PC-9 (cell line): ENCODE measurements at regions not wholly inside any gene's neighbourhood (a gene's known extent, or its start where the extent isn't known, plus 50 kb on each side); places are given as distances from the start of the nearest gene placed in this dataset.

Source experiments
- BruUV-seq: library from RNA; stranded (reverse); fragments of 400-500 nt; replicated peaks from 2 replicates; lab custom pipeline; 2021; lab: Mats Ljungman, UMichigan
- CTCF ChIA-PET: fragments of 300-600 bp; sonication (Branson Sonifier 250); formaldehyde crosslinking; loops from one replicate; lab custom pipeline; 2022; ENCODE audit warnings: antibody characterized with exemption; lab: Charles Lee
- POLR2A ChIA-PET: fragments of 300-600 bp; sonication (Branson Sonifier 250); formaldehyde crosslinking; loops from one replicate; lab custom pipeline; 2022; ENCODE audit warnings: antibody characterized with exemption; ENCODE audit not compliant: unreplicated experiment; lab: Charles Lee
- DNase-seq, 2 experiments: peaks; one replicate each; pipeline versions ENCODE4 v3.0.0 to v3.0.0-alpha.2; 2015 to 2022; ENCODE audit warnings: mixed read lengths in 1 of 2
- H2AFZ ChIP-seq: fragments of 200-600 bp; sonication (generic); 2 replicates; pipeline ENCODE4 v1.8.1; 2017; ENCODE audit warnings: antibody characterized with exemption
- H3F3A ChIP-seq: fragments of 200-600 bp; sonication (generic); 2 replicates; pipeline ENCODE4 v1.8.1; 2017; ENCODE audit warnings: antibody characterized with exemption, mild to moderate bottlenecking, low read depth; ENCODE audit not compliant: insufficient read depth
- H3K27ac ChIP-seq: fragments of 200-600 bp; sonication (generic); 2 replicates; pipeline ENCODE4 v1.6.1; 2016; ENCODE audit warnings: mixed run types
- H3K27me3 ChIP-seq: fragments of 200-600 bp; sonication (generic); 2 replicates; pipeline ENCODE4 v1.6.1; 2016; ENCODE audit warnings: low read depth, mixed run types; ENCODE audit not compliant: insufficient read depth
- H3K36me3 ChIP-seq: fragments of 200-600 bp; sonication (generic); 2 replicates; pipeline ENCODE4 v1.6.1; 2016; ENCODE audit warnings: low read depth, mixed run types
- H3K4me1 ChIP-seq: fragments of 200-600 bp; sonication (generic); replicated peaks from 2 replicates; pipeline ENCODE4 v1.6.1; 2016; ENCODE audit warnings: mixed run types; ENCODE audit not compliant: insufficient read depth
- H3K4me2 ChIP-seq: fragments of 200-600 bp; sonication (generic); 2 replicates; pipeline ENCODE4 v1.6.1; 2017; ENCODE audit warnings: mixed run types
- H3K4me3 ChIP-seq: fragments of 200-600 bp; sonication (generic); 2 replicates; pipeline ENCODE4 v1.6.1; 2016; ENCODE audit warnings: mixed run types
- H3K79me2 ChIP-seq: fragments of 200-600 bp; sonication (generic); 2 replicates; pipeline ENCODE4 v1.6.1; 2017; ENCODE audit warnings: low read depth, mixed run types
- H3K9me2 ChIP-seq: fragments of 200-600 bp; sonication (generic); 2 replicates; pipeline ENCODE4 v1.8.1; 2017; ENCODE audit warnings: mild to moderate bottlenecking; ENCODE audit not compliant: insufficient read depth
- H3K9me3 ChIP-seq: fragments of 200-600 bp; sonication (generic); 2 replicates; pipeline ENCODE4 v1.8.1; 2016; ENCODE audit warnings: low read depth; ENCODE audit not compliant: insufficient read depth
- H4K20me1 ChIP-seq: fragments of 200-600 bp; sonication (generic); 2 replicates; pipeline ENCODE4 v1.8.1; 2017; ENCODE audit not compliant: insufficient read depth
- EZH2 ChIP-seq: fragments of 200-600 bp; sonication (generic); IDR thresholded peaks from 2 replicates; pipeline ENCODE4 v1.8.0; 2017; ENCODE audit warnings: antibody characterized with exemption, low read depth
- intact Hi-C: fragments of 100-400 bp; cut with micrococcal nuclease; formaldehyde crosslinking; loops from one replicate; pipeline ENCODE4 v1.10.0; 2022; ENCODE audit not compliant: unreplicated experiment
- TF ChIP-seq, protein P1 (sequence below): fragments of 200-600 bp; sonication (generic); conservative IDR thresholded peaks from 2 replicates; pipeline ENCODE4 v1.6.1; 2017; ENCODE audit warnings: mixed run types, antibody characterized with exemption, mild to moderate bottlenecking, moderate library complexity

DNA sequence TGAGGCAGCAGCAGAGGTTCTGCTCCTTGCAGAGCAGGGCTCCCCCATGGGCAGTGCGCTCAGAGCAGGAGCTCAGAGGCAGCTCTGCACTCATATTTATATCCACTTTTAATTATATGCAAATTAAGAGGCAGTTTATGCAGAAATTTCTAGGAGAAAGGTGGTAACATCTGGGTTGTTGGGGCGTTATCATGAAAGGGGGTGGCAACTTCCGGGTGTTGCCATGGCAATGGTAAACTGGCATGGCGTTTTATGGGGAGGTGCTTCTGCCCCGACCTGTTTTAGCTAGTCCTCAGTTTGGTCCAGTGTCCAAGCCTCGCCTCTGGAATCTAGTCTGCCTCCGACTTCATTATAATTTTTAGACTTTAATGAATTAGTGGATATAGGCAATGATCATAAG, 1191.7 kb downstream of the TBC1D22A start:
- TF ChIP-seq EZH2: no peak
- TF ChIP-seq, protein P1, sequence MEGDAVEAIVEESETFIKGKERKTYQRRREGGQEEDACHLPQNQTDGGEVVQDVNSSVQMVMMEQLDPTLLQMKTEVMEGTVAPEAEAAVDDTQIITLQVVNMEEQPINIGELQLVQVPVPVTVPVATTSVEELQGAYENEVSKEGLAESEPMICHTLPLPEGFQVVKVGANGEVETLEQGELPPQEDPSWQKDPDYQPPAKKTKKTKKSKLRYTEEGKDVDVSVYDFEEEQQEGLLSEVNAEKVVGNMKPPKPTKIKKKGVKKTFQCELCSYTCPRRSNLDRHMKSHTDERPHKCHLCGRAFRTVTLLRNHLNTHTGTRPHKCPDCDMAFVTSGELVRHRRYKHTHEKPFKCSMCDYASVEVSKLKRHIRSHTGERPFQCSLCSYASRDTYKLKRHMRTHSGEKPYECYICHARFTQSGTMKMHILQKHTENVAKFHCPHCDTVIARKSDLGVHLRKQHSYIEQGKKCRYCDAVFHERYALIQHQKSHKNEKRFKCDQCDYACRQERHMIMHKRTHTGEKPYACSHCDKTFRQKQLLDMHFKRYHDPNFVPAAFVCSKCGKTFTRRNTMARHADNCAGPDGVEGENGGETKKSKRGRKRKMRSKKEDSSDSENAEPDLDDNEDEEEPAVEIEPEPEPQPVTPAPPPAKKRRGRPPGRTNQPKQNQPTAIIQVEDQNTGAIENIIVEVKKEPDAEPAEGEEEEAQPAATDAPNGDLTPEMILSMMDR: no peak
- Histone ChIP-seq H2AFZ (no peak overlapping the region), H3K79me2 (no peaks in the 10 kb centered on the region), H3K9me2 (no peaks in the 10 kb centered on the region), H3K4me1 (no peaks in the 10 kb centered on the region), H3K4me3 (no peak overlapping the region), H3K4me2 (no peak overlapping the region), H3K36me3 (no peaks in the 10 kb centered on the region), H4K20me1 (no peaks in the 10 kb centered on the region), H3F3A (no peaks in the 10 kb centered on the region), H3K9me3 (peaks cover 6% of the 10 kb centered on the region; the same call in 1 of the 2 replicates), H3K27ac (no peak overlapping the region), H3K27me3 (peaks cover 64% of the 10 kb centered on the region)
- DNase-seq: no peak
- ChIA-PET CTCF (interaction anchor here (0.6 kb wide), 1 partner anchor 1155 kb away, joined by 3 read pairs; no protein-coding TSS in a partner anchor), POLR2A (no interaction called here)
- BruUV-seq: no TSS peak
- intact Hi-C loops: no loop called here

DNA sequence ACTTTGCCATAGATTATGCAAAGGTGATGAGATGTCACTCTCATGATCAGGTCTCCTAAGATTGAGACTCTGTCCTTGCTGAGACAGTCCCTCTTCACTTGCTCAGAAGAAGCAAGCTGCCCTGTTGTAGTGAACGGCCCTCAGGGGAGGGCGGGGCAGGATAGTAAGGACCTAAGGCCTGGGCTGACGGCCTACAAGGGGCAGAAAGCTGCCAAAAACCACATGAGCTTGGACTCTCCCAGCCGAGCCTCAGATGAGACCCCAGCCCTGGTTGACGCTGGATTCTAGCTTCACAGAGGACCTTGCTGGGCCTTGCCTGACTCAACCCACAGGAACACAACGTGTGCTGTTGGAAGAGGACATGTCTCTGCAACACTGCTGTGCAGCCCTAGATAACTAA, 1182.5 kb downstream of the TBC1D22A start:
- H3K27ac ChIP-seq: no peak overlapping the region
- H3F3A ChIP-seq: no peaks in the 10 kb centered on the region
- no peak overlapping the region for H3K4me3 ChIP-seq
- intact Hi-C loops: no loop called here
- H4K20me1 ChIP-seq: no peaks in the 10 kb centered on the region; the same call in 1 of the 2 replicates
- ChIA-PET POLR2A (no interaction called here), CTCF (no interaction called here)
- no peaks in the 10 kb centered on the region for H3K79me2 ChIP-seq
- no peaks in the 10 kb centered on the region for H3K9me3 ChIP-seq
- BruUV-seq: no TSS peak
- no peak overlapping the region for H3K4me2 ChIP-seq
- peaks cover 85% of the 10 kb centered on the region for H3K27me3 ChIP-seq
- H3K36me3 ChIP-seq: no peaks in the 10 kb centered on the region
- H3K9me2 ChIP-seq: no peaks in the 10 kb centered on the region
- no peaks in the 10 kb centered on the region for H3K4me1 ChIP-seq
- TF ChIP-seq EZH2: no peak
- TF ChIP-seq, protein P1: no peak
- H2AFZ ChIP-seq: no peak overlapping the region
- DNase-seq: no peak

DNA sequence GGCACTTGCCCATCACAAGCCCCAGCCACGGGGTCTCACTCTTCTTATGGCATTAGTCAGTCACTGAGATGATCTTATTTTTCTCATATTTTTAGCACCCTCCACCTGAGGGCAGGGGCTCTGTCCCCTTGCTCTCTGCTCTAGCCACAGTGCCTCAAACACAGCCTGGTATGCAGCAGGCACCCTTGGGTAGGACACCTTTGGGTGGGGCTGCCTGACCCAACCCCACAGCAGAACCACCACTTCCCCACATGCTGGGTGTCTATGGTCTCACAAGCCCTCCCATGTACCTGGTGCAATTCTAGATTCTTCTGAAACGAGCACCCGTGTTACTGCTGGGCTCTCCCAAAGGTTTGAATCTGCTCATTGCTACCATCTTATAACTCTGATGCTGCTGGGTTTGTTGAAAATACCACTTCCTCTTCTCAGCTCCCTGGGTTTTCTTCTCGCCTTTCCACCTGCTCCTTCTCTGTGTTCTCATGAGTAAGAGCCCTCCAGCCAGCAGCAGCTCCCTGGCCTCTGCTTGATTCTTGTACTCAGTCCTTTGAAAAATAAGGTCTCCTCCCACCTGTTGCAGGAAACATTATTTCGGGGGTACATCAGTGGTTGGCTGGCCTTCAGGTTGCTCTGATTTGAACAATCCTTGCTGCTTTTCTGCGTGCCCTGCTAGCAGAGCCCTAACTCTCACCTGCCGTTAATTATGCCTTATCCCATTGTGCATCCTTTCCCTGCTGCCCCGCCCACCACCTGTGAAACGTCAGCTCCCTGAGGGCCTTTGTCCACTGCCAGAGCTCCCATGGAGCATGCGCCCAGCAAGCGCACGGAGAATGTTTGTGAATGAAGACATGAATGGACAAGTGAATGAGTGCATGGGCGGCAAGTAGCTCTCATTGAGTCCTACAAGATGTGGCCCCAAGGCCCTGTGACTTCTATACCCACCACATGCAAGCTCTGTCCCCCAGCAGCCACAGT, 1181.6 kb downstream of the TBC1D22A start:
- Histone ChIP-seq H3K4me3 (no peak overlapping the region), H3K4me1 (no peaks in the 10 kb centered on the region), H3K27ac (no peak overlapping the region), H3K9me2 (no peaks in the 10 kb centered on the region; the same call in 1 of the 2 replicates), H3F3A (no peaks in the 10 kb centered on the region), H2AFZ (no peak overlapping the region), H3K9me3 (no peaks in the 10 kb centered on the region), H3K27me3 (peaks cover 81% of the 10 kb centered on the region), H3K4me2 (no peak overlapping the region), H4K20me1 (no peaks in the 10 kb centered on the region; the same call in 1 of the 2 replicates), H3K79me2 (no peaks in the 10 kb centered on the region), H3K36me3 (no peaks in the 10 kb centered on the region)
- ChIA-PET CTCF (no interaction called here), POLR2A (no interaction called here)
- DNase-seq: no peak
- intact Hi-C loops: no loop called here
- TF ChIP-seq EZH2: no peak
- no TSS peak for BruUV-seq
